ENCODE measurements at regions not wholly inside any gene's neighbourhood (a gene's known extent, or its start where the extent isn't known, plus 50 kb on each side); places are given as distances from the start of the nearest gene placed in this dataset.

DNA sequence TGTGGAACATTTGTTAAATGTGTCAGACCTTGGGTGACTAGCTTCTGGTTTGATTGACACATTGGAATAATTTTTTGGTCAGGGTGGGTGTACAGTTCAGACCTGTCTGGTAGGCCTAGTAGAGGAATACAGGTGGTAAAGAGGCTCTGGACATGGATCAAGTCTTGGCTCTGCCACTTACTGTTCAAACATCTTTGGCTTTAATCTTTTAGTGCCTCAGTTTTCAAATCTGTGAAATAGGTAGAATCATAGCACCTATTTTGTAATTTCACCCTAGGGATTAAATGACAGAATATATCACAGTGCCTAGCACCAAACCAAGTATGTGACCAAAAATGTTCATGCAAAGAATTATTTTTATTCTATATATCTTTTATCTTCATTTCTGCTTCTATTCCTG, 340.4 kb downstream of the RPS6KC1 start:
- TF ChIP-seq, protein P1, sequence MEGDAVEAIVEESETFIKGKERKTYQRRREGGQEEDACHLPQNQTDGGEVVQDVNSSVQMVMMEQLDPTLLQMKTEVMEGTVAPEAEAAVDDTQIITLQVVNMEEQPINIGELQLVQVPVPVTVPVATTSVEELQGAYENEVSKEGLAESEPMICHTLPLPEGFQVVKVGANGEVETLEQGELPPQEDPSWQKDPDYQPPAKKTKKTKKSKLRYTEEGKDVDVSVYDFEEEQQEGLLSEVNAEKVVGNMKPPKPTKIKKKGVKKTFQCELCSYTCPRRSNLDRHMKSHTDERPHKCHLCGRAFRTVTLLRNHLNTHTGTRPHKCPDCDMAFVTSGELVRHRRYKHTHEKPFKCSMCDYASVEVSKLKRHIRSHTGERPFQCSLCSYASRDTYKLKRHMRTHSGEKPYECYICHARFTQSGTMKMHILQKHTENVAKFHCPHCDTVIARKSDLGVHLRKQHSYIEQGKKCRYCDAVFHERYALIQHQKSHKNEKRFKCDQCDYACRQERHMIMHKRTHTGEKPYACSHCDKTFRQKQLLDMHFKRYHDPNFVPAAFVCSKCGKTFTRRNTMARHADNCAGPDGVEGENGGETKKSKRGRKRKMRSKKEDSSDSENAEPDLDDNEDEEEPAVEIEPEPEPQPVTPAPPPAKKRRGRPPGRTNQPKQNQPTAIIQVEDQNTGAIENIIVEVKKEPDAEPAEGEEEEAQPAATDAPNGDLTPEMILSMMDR (IDR thresholded peaks at IDR 0.05; ENCODE audit: low read depth, low read length, missing control alignments): no peak
- no peak for DNase-seq (ENCODE audit: extremely low read depth, low read depth)
- no peak overlapping the region for H3K4me3 ChIP-seq (replicated peaks; ENCODE audit: low read depth, low read length)

DNA sequence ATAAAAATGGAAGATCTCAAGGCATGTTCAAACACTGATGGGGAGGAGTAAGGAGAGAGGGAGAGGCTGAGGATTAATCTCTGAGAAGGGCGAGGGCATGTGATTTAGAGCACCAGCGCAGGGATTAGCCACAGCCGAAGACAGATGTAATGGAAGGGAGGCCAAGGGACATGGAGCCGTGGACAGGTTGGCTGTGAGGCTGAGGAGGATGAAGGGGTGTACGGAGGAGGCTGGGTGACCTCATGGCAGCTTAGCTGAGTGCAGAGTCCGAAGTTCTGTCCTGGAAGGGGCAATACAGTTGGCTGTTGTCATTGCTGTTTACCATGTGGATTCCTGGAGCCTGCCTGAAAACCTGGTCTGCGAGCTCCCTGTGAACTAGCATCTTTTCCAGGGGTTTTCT, 342.8 kb downstream of the RPS6KC1 start:
- DNase-seq (ENCODE audit: extremely low read depth, low read depth): no peak
- no peak overlapping the region for H3K4me3 ChIP-seq (replicated peaks; ENCODE audit: low read depth, low read length)
- TF ChIP-seq, protein P1 (IDR thresholded peaks at IDR 0.05; ENCODE audit: low read depth, low read length, missing control alignments): no peak

DNA sequence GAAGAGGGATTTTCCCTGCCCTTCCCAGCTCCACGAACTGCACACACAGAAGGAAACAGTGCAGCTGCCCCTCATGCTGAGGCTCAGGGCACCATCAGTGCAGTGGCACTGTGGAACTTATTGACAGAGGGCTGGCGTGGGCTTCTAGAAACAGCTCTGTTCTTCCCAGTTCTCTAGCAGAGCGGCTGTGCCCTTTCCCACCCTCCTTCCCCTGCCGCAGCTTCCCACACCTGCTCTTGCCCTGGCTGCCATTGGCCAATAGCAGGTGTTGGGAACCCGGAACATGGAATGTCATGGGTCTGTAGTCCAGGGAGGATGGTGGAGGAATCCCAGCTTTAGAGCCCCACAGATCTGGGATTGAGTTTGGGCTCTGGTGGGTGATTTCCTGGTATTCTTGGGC, 343.8 kb downstream of the RPS6KC1 start:
- TF ChIP-seq, protein P1 (IDR thresholded peaks at IDR 0.05; ENCODE audit: low read depth, low read length, missing control alignments): no peak
- DNase-seq (ENCODE audit: extremely low read depth, low read depth): no peak
- H3K4me3 ChIP-seq (replicated peaks; ENCODE audit: low read depth, low read length): no peak overlapping the region

DNA sequence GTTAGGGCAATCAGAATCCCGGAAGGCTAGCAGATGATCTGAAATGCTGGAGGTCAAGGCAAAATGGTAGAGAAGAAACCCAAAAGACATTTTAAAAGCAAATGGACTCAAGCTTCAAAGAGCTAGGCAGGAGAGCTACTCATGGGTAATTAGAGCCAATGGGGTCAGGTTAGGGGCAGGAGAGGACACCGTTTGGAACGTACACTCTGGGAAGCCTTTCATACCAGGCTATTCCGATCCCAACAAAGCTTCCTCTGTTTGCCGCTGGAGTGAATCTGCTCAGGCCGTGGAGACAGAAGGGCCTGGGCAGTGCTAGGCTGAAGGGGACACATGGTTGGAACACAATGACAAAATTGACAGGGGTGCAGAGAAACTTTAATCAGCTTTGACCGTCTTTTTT, 346.6 kb downstream of the RPS6KC1 start:
- TF ChIP-seq, protein P1 (IDR thresholded peaks at IDR 0.05; ENCODE audit: low read depth, low read length, missing control alignments): no peak

DNA sequence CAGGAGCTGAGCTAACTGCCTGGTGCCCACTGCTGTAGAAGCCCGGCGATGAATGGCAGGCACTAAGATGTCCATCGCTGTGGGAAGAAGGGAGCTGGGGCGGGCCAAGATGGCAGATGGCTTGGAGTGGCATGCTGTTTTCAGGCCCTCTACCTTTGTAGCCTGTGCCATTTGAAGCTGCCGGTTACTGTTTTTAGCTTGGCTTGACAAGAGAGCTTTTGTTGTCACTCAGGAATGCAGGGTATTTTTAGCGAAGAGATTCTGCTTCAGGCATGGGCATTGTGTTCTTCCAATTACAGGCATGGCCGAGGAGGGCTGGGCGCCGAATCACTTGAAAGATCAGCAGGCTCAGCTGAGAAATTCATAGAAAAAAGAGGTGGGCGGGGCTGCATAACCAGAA, 348.7 kb downstream of the RPS6KC1 start:
- TF ChIP-seq, protein P1 (IDR thresholded peaks at IDR 0.05; ENCODE audit: low read depth, low read length, missing control alignments): no peak
- no peak for DNase-seq (ENCODE audit: extremely low read depth, low read depth)
- H3K4me3 ChIP-seq (replicated peaks; ENCODE audit: low read depth, low read length): no peak overlapping the region

More for the DNA sequence above, 346.6 kb downstream of the RPS6KC1 start:
- no peak for DNase-seq (ENCODE audit: extremely low read depth, low read depth)
- no peak overlapping the region for H3K4me3 ChIP-seq (replicated peaks; ENCODE audit: low read depth, low read length)

DNA sequence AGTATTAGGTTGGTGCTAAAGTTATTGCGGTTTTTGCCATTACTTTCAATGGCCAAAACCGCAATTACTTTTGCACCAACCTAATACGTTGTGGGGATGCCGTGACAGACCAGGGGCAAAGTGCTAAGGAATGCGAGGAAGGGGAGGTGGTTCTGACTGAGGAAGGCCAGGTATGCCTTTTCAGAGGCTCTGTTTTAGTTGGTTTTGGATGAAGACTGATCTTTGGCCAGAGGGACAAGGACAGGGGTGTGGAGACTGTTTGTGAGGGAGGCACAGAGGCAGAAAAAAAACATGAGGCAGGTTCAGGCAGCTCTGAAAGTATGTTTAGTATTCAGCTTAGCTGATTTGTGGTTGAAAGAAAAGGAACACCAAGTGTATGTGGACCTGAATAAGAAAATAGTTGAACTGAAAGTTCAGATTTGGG, 358.2 kb downstream of the RPS6KC1 start:
- TF ChIP-seq, protein P1 (IDR thresholded peaks at IDR 0.05; ENCODE audit: low read depth, low read length, missing control alignments): no peak

DNA sequence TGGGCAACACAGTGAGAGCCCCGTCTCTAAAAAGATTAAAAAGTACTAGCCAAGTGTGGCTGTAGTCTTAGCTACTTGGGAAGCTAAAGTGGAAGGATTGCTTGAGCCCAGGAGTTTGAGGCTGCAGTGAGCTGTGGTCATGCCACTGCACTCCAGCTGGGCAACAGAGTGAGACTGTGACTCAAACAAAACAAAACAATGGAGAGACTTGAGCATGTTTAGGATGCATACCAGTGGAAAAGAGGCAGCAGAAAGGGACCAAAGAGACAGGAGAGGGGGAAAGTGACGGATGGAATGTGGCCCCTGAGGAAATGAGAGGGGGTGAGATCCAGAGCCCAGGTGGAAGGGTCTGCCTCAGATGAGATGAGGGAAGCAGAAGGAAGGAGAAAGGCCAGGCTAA, 358.9 kb downstream of the RPS6KC1 start:
- TF ChIP-seq, protein P1 (IDR thresholded peaks at IDR 0.05; ENCODE audit: low read depth, low read length, missing control alignments): no peak
- H3K4me3 ChIP-seq (replicated peaks; ENCODE audit: low read depth, low read length): no peak overlapping the region
- DNase-seq (ENCODE audit: extremely low read depth, low read depth): no peak

More for the DNA sequence above, 358.2 kb downstream of the RPS6KC1 start:
- no peak for DNase-seq (ENCODE audit: extremely low read depth, low read depth)
- H3K4me3 ChIP-seq (replicated peaks; ENCODE audit: low read depth, low read length): no peak overlapping the region
